ENCODE measurements at regions not wholly inside any gene's neighbourhood (a gene's known extent, or its start where the extent isn't known, plus 50 kb on each side); places are given as distances from the start of the nearest gene placed in this dataset.
A peak's percentile ranks its signal among the peaks of the same experiment; 100 is the strongest.

DNA sequence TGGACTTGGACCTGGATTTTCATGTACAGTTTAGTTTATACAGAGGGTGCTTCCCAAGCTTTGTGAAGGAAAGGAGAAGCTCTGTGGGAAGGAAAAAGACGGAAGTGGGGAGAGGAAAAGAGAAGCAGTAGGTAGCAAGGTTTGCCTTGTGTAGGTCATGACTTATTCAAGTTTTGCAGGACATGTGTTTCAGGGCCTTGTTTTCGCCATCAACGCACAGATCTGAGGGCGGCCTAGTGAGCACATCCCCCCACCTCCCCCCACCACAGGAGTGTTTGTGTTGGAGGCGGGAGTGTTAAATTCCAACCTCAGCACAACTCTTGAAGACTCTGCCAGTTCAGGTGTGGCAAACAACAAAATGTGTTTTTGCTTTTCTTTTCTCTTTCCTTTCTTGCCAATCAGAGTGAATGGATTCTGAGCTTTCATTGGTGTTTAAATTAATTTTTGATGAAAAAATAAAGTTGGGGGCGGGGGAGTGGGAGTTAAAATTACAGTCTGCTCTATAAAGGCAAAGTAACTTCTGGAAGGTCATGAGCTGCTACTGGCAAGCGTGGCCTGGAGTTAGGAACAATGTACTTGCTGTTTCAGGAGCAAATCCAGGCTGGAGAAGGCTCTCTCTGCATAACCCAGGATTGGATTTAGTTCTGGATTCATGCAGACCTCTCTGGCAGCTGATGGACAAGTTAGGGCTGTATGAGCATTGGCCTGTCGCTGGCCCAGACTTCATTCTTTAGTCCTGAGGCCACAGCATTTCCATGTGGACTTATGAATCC lies 338.5 kb downstream of the CD83 start:
- no peak for DNase-seq (ENCODE audit: low read depth)

DNA sequence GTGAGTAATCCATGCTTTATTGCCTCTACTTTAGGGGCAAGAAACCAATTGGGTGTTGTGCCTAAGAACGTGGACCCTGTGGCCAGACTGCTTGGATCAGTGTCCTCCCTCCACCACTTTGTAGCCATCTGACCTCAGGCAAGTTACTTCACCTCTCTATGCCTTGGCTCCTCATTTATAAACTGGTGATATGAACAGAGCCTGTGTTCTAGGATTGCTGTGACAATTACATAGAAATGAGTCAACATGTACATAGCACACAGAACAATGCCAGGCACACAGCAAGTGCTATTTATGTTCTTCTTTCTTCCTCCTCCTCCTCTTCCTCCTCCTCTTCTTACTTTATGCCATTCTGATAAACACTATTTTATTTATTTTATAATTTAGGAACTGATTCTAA lies 339.4 kb downstream of the CD83 start:
- DNase-seq (ENCODE audit: low read depth), result no peak

DNA sequence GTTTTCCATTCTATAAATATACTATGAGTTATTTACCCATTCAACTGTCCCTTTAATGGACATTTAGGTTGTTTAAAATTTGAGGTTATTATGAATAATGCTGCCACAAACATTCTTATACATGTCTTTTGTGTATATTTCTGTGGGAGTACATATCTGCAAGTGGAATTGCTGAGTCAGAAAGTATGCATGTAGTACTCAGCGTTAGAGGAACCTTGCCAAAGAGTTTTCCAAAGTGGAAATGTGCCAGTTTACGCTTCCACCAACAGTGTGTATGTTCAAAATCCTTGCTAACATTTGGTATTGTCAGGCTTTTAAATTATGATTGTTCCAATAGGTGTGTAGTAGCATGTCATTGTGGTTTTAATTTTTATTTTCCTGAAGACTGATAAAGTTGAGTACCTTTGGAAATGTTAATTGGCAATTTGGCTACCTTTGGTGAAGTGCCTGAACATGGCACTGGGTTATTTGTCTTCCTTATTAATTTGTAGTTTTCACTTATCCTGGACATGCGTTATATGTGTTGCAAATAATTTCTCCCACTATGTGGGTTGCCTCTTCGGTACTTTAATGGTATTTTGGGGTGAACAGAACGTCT lies 341.2 kb downstream of the CD83 start:
- no peak for DNase-seq (ENCODE audit: low read depth)

DNA sequence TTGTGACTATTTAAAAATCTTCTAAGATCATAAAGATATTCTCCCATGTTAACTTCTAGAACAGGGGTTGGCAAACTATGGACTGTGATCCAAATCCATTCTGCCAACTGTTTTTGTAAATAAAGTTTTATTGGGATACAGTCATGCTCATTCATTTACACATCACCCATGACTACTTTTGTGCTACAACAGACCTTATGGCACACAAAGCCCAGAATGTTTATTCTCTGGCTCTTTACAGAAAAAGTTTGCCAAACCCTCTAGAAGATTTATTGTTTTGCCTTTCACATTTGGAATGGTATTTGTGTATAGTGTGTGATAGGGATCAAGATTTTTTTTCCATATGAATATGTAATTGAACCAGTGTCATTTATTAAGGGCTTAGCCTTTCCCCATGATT lies 341.7 kb downstream of the CD83 start:
- DNase-seq (ENCODE audit: low read depth), result no peak

DNA sequence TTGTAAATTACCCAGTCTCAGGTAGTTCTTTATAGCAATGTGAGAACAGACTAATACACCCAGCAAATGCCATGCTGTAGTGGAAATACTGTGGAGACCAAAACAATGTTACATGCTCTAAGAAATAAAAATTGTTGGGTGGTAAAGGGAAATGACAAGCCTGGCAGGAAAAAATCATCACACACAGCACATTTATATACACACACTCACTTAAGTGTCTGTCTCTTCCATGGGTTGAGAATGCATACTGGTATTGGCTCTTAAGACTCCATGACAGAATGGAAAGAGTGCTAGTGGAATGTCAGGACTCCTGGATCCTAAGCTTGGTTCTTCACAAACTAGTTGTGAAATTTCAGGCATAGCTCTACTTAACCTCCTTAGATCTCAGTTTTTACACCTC lies 343.0 kb downstream of the CD83 start:
- no peak for DNase-seq (ENCODE audit: low read depth)

DNA sequence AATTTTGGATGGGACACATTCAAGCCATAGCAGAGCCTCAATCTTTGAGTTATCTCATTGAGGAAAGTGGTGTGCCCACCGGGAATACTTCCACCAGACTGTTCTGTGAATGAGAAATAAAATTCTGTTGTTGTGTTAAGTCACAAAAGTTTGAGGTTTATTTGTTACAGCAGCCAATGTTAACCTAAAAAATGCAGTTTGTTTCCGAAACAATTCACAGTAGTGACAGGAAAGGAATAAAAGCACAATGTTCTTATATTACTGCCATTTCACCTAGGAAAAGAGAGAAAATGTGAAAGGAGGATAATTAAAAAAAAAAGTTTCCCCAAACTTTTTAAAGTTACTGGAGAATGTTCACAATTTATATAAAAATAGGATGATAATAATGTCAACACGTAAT lies 344.6 kb downstream of the CD83 start:
- no peak for DNase-seq (ENCODE audit: low read depth)

DNA sequence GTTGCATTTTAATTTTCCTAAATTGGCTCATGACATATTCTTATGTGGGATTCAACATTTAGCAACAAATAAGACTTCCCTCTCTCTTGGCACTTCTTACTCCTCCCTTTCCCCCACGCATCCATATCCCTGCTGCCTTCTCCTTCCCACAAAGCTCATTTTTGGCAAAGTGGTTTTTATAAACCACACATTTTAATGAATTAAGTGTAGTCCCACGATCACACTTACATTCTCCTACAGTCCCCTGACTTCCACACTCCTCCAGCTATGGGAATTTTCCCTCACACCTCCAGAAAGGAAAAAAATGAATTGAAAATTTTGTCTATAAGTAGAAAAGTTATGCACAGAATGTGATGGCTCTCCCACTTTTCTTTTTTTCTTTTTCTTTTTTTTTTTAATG lies 345.0 kb downstream of the CD83 start:
- no peak for DNase-seq (ENCODE audit: low read depth)

DNA sequence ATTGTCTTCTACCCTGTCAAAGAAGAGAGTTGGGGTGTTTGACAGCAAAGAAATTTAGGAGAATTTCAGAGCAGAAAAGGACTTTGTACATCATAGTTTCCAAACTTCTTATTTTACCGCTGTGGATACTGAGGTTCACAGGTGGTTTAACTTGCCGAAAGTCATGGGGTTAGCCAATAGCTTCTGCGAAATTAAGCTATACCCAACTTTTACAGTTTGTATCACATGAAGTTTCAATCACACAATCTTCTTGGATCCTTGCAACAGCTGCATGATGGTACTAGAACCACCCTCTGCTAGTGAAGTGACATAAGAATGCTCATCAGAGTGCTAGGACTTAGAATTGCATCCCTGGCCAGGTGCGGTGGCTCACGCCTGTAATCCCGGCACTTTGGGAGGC lies 345.5 kb downstream of the CD83 start:
- no peak for DNase-seq (ENCODE audit: low read depth)

DNA sequence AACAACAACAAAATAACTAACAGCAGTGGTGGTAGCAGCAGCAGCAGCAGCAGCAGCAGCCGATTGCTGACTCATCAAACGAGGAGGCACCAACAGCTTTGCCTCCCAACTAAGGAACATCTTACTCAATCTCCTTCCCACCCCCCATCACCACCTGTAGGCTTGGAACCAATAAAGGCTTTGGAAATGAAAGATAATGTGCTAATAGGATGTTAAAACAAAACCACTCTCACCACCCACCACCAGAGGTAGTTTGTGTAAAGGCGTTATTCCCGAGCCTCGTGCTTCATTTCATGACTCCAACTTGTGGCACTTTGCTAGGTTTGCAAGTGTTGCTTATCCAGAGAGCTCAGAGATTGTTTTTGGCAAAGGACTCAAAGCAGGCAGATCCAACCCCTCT lies 346.5 kb downstream of the CD83 start:
- DNase-seq (ENCODE audit: low read depth), result no peak

DNA sequence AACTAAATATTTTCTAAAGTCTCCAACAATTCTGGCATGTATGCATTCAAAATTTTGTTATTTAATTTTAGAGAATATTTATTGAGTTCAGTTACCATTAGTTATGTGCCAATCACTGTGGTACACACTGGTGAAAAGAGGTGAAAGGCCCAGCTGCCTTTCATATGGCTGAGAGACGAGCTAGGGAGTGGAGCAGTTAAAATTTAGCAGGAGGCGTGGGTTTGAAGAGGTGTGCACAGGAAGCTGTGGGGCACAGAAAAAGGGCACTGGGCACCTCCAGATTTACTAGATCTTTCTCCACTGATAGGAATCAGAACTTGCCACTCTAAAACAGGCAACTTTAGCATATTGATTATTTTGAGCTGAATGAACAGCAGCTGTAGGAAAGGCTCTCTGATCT lies 347.1 kb downstream of the CD83 start:
- DNase-seq (ENCODE audit: low read depth), result no peak

DNA sequence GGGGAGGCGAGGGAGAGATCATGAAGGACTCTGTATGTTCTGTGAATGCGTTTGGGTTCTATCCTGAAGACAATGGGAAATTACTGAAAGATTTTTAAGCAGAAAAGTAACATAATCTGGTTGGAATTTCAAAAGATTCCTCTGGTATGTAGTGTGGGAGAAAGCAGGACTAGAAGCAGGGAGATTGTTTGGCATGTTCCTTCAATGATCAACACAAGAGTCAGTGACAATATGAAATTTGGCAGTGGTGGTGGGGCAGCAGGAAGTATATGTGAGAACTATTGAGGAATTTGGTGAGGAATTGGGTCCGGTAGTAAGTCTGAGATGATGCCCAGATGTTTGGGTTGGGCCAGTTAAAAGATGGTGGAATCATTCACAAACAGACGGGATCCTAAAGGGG lies 348.7 kb downstream of the CD83 start:
- DNase-seq (ENCODE audit: low read depth), result no peak

DNA sequence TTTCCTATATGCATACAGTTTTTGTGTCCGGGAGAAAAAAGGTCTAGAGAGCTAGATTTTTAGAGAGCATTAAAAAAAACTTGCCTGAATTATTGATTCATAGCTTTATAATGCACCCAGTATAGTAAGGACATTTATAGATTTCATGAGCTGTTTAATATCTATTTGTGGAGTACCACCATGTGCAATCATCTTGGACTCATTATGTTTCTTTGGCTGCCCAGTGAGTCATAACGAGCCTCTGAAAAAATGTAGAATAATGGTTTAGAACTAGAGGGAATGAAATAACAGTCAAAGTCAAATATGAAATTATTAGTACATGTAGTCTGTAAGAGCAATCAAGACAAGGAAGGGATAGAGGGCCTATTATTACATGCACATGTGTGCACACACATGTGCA lies 350.0 kb downstream of the CD83 start:
- no peak for DNase-seq (ENCODE audit: low read depth)

DNA sequence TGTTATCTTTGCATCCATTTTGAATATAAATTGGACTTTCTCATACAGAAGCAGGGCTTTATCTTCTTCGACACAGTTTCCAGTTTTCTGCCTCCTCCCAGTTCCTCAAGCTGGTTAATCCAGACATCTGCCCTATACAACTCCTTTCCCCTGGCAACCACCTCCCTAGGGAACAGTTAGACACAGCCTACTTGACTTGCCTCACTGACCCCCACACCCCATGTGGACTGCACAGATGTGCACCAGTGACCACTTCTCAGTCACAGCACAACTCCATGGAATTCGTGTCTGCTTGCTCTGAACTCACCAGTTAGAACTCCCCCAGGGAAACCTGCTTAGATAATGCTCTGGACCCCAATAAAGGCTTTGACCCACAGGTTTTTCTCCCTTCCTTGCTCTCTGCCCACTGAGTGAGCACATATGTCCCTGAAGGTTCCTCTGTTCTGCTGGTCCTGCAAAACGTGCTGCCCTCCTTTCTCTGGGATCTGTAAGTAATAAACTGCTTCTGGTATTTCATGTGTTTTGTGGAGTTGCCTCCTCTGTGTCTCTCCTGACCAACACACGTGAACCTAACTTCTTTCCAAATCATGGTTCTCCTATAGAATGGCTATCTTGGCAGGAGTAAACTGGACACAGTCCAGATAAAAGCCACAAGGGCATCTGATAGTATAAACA lies 351.2 kb downstream of the CD83 start:
- no peak for DNase-seq (ENCODE audit: low read depth)

DNA sequence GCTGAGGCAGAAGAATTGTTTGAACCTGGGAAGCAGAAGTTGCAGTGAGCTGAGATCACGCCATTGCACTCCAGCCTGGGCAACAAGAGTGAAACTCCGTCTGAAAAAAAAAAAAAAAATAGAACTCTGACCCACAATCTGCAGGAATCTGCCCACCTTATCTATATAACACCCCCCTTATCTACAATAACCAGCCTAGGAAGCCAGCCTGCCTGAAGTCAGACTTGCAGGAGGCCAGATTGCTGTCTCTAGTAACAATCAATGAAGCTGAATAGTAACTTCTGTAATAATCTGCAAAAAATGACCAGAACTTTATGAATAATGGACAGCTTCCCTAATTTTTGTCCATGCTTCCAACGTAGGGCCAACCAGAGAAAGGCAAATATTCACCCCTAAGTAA lies 352.5 kb downstream of the CD83 start:
- no peak for DNase-seq (ENCODE audit: low read depth)

DNA sequence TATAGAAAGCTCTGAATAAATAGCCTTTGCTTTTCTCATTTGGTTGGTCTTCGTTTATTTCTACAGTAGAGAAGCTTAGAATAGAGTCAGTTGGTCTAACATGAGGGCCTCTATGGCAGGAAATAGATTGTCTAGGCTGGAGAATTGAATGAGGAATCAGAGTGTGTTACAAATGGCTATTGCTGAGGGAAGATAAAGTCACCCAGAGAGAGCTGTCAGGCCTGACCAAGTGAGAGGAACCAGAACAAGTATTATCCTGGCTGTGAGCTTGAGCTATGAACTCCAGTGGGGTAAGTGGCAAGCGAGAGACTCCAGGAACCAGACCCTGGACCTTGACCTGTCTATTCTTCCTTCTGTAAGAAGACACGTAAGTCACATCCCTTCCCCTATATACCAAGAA lies 353.1 kb downstream of the CD83 start:
- no peak for DNase-seq (ENCODE audit: low read depth)

DNA sequence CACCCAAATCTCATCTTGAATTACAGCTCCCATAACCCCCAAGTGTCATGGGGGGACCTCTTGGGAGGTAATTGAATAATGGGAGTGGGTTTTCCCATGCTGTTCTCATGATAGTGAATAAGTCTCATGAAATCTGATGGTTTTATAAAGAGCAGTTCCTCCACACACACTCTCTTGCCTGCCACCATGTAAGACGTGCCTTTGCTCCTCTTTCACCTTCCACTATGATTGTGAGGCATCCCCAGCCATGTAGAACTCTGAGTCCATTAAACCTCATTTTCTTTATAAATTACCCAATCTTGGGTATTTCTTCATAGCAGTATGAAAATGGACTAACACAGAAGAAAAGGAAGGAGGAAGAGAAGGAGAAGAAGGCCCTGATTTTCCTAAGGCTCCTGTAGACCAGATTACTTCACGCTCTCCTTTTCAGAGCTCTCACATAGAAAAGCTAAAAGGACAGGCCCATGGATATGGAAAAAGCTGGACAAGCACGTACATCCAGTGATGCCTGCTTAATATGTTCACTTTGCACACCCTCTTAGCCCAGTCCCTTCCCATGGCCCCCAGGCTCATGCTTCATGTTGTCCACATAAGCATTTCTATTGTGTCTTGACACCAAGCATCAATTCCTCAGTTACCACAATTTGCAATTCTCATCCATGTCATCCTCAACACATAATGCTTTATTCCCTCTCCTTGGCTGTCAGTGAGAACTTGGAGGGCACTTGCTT lies 354.8 kb downstream of the CD83 start:
- no peak for DNase-seq (ENCODE audit: low read depth)

DNA sequence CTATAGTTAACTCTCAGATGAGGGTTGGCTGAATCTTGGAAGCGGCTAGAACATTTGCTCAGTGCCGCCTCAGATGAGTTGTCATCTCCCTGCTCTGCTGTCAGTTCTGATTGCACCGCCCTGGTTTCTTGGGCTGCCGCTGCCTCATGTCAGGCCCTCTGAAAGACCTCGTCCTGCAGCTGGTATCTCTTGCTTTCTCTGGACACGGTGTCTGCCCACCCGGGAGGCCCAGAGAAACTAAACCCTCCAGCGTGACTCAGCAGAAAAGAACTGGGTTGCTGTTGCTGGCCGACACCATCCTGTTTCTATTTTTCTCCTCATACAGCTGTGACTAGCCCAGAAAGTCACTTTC lies 355.4 kb downstream of the CD83 start:
- no peak for DNase-seq (ENCODE audit: low read depth)

DNA sequence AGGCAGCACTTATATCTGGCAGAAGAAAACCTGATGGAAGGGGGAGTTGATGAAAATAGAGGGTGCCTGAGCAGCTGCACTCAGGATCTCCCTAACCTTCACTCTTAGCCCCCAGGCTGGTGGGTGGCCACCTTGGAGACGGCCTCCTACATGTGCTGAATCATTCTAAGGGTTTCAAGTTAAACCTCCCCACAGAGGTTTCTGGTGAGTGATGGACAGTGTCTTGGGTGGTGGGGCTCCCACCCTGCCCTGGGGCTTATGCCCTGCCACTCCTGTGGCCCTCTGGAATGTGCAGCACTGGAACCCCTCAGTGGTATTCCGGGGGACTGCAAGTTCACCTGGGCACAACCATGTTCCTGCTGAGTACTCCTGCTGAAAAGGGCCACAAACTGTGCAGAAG lies 357.2 kb downstream of the CD83 start:
- no peak for DNase-seq (ENCODE audit: low read depth)

DNA sequence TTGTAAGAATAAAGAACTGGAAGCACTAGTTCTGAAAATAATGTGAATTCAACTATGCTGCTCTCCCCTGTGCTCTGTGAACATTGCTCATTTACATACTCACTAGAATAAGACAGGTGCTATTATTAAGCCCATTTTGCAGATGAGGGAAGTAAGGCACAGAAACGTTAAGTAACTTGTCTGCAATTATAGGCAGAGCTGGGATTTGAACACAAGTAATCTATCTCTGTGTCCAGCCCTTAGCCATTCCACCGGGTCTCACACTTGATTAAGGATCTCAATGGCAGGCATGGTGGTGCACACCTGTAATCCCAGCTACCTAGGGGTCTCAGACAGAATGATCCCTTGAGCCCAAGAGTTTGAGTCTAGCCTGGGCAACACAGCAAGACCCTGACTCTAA lies 357.7 kb downstream of the CD83 start:
- no peak for DNase-seq (ENCODE audit: low read depth)

DNA sequence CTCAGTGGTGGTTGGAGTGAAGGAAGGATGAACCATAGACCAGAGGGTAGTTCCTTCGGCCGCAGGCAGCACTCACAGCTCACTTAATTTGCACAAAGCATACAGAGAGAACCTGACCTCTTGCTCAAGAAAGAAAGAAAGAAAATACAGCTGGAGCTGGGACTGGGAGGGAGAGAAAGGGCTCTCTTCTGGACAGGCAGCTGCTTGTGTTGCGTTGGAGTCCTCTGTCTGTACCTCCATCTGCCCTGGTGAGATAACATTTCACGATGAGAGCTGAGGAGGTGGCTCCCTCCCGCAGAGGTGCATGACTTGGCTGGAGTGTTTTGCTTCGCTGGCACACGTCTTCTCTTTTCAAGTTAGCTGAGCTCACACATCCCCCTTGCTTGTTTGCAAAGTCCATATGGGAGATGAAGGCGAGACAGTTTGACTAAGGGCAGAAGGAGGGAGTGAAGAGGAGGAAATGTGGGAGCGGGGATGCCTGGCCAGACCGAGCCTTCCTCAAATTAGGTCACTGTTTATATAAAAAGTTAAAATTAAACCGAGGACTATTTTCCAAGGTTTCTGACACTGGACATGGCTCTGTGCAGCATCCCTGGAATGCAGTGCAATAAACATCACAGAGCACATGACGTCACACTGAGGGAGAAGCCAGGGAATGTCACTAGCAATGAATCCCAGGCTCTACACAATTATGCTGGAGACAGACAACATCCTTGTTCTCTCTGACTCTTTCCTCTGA lies 359.4 kb downstream of the CD83 start:
- DNase-seq (ENCODE audit: low read depth), result peak; percentile 36

DNA sequence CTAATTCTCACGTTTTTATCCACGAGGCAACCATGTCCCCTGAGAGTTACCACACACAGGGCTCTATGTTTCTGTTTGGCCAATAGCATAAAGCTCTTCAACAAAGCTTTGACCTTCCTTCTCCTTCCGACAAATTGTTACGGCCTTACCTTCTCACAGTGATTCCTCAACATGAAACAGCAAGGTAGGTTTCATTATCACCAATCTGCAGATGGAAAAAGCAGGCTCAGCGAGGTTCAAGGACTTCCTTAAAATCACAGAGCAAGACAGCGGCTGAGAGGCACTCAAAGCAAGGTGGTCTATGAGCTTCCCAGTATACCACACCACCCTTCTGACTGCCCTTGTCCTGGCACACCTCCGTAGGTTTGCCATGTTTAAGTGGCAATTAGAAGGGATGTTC lies 360.0 kb downstream of the CD83 start:
- DNase-seq (ENCODE audit: low read depth), result no peak
